ENCODE measurements at regions not wholly inside any gene's neighbourhood (a gene's known extent, or its start where the extent isn't known, plus 50 kb on each side); places are given as distances from the start of the nearest gene placed in this dataset.

- TF ChIP-seq, protein P1, sequence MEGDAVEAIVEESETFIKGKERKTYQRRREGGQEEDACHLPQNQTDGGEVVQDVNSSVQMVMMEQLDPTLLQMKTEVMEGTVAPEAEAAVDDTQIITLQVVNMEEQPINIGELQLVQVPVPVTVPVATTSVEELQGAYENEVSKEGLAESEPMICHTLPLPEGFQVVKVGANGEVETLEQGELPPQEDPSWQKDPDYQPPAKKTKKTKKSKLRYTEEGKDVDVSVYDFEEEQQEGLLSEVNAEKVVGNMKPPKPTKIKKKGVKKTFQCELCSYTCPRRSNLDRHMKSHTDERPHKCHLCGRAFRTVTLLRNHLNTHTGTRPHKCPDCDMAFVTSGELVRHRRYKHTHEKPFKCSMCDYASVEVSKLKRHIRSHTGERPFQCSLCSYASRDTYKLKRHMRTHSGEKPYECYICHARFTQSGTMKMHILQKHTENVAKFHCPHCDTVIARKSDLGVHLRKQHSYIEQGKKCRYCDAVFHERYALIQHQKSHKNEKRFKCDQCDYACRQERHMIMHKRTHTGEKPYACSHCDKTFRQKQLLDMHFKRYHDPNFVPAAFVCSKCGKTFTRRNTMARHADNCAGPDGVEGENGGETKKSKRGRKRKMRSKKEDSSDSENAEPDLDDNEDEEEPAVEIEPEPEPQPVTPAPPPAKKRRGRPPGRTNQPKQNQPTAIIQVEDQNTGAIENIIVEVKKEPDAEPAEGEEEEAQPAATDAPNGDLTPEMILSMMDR (IDR thresholded peaks at IDR 0.05) = no peak
- no peak for TF ChIP-seq POLR2A (IDR thresholded peaks at IDR 0.05)
Observed at GRCh38 chr2:33890686-33891085, 291.6 kb upstream of the FAM98A start.

All from tibial nerve (tissue), 3 donors.